WTC11 (cell line): ENCODE measurements at regions not wholly inside any gene's neighbourhood (a gene's known extent, or its start where the extent isn't known, plus 50 kb on each side); places are given as distances from the start of the nearest gene placed in this dataset.

Experiments used
- ATAC-seq: fragments of 200-7000 bp; cut with Tn5 transposase; 2 replicates; pipeline ENCODE4 v1.10.0; 2021; ENCODE audit warnings: mild to moderate bottlenecking, moderate library complexity
- CTCF ChIA-PET: fragments of 300-600 bp; sonication (Branson Sonifier 250); formaldehyde crosslinking; loops from one replicate; lab custom pipeline; 2021; ENCODE audit warnings: antibody characterized with exemption; lab: Charles Lee
- POLR2A ChIA-PET: fragments of 350-600 bp; sonication (Branson Sonifier 250); formaldehyde crosslinking; loops from one replicate; lab custom pipeline; 2021; ENCODE audit warnings: antibody characterized with exemption; lab: Charles Lee
- DNase-seq: peaks from one replicate; pipeline ENCODE4 v3.0.0; 2021; ENCODE audit warnings: low spot score
- H3K27ac Mint-ChIP-seq: 2 replicates; pipeline ENCODE4 v1.8.0; 2021; ENCODE audit warnings: mixed read lengths
- H3K27me3 Mint-ChIP-seq: 2 replicates; pipeline ENCODE4 v1.8.0; 2021; ENCODE audit warnings: low read depth, mild to moderate bottlenecking, moderate library complexity, mixed read lengths
- H3K36me3 Mint-ChIP-seq: 2 replicates; pipeline ENCODE4 v1.8.0; 2021; ENCODE audit warnings: mixed read lengths
- H3K4me1 Mint-ChIP-seq: 2 replicates; pipeline ENCODE4 v1.8.0; 2022; ENCODE audit warnings: mixed read lengths
- H3K4me3 Mint-ChIP-seq: 2 replicates; pipeline ENCODE4 v1.8.0; 2021; ENCODE audit warnings: mild to moderate bottlenecking, moderate library complexity, mixed read lengths
- H3K9me3 Mint-ChIP-seq: 2 replicates; pipeline ENCODE4 v1.8.0; 2021; ENCODE audit warnings: mixed read lengths
- ARID4B ChIP-seq: sonication (generic); formaldehyde crosslinking; IDR thresholded peaks from 2 replicates; pipeline ENCODE4 v1.8.0; 2023; ENCODE audit warnings: missing genetic modification reagents, mild to moderate bottlenecking, borderline replicate concordance
- E2F1 ChIP-seq: sonication (generic); formaldehyde crosslinking; IDR thresholded peaks from 2 replicates; pipeline ENCODE4 v1.8.0; 2022; ENCODE audit warnings: mild to moderate bottlenecking, missing genetic modification reagents
- EMX1 ChIP-seq: fragments of 250-450 bp; sonication (Bioruptor Pico); IDR thresholded peaks from 2 replicates; pipeline ENCODE4 v1.8.0; 2021; ENCODE audit warnings: mild to moderate bottlenecking
- JUN ChIP-seq: sonication (generic); formaldehyde crosslinking; IDR thresholded peaks from 2 replicates; pipeline ENCODE4 v1.8.0; 2023; ENCODE audit warnings: mild to moderate bottlenecking, missing genetic modification reagents
- MYBL2 ChIP-seq: sonication (generic); formaldehyde crosslinking; IDR thresholded peaks from 2 replicates; pipeline ENCODE4 v1.8.1; 2023; ENCODE audit warnings: mild to moderate bottlenecking, moderate library complexity, missing genetic modification reagents
- NFATC4 ChIP-seq: fragments of 250-450 bp; sonication (Bioruptor Pico); IDR thresholded peaks from 2 replicates; pipeline ENCODE4 v1.9.0; 2021; ENCODE audit warnings: mild to moderate bottlenecking
- NR1H2 ChIP-seq: sonication (generic); formaldehyde crosslinking; IDR thresholded peaks from 2 replicates; pipeline ENCODE4 v1.9.0; 2021; ENCODE audit warnings: mild to moderate bottlenecking, moderate library complexity, missing genetic modification reagents
- RELA ChIP-seq: sonication (generic); formaldehyde crosslinking; IDR thresholded peaks from 2 replicates; pipeline ENCODE4 v1.8.1; 2022; ENCODE audit warnings: missing genetic modification reagents, mild to moderate bottlenecking, borderline replicate concordance
- SMAD4 ChIP-seq: sonication (generic); formaldehyde crosslinking; IDR thresholded peaks from 2 replicates; pipeline ENCODE4 v1.8.0; 2022; ENCODE audit warnings: mild to moderate bottlenecking, missing genetic modification reagents
- ZNF263 ChIP-seq: sonication (generic); formaldehyde crosslinking; IDR thresholded peaks from 2 replicates; pipeline ENCODE4 v1.8.1; 2022; ENCODE audit warnings: low read depth, mild to moderate bottlenecking, moderate library complexity, missing genetic modification reagents
- ZNF317 ChIP-seq: sonication (generic); formaldehyde crosslinking; IDR thresholded peaks from 2 replicates; pipeline ENCODE4 v1.8.1; 2023; ENCODE audit warnings: low read depth, mild to moderate bottlenecking, moderate library complexity, missing genetic modification reagents, borderline replicate concordance
- ZNF416 ChIP-seq: fragments of 250-450 bp; sonication (Bioruptor Pico); IDR thresholded peaks from 2 replicates; pipeline ENCODE4 v1.9.0; 2021; ENCODE audit warnings: mild to moderate bottlenecking, inconsistent platforms
- TF ChIP-seq, protein P1 (sequence below): fragments of 250-450 bp; sonication (Bioruptor Pico); IDR thresholded peaks from 2 replicates; pipeline ENCODE4 v2.1.2; 2022; ENCODE audit warnings: mild to moderate bottlenecking, moderate library complexity
- TF ChIP-seq, protein P2 (sequence below): sonication (generic); formaldehyde crosslinking; IDR thresholded peaks from 2 replicates; pipeline ENCODE4 v1.8.1; 2022; ENCODE audit warnings: low read depth, missing genetic modification reagents, borderline replicate concordance
- TF ChIP-seq, protein P3 (sequence below): sonication (generic); formaldehyde crosslinking; IDR thresholded peaks from 2 replicates; pipeline ENCODE4 v1.8.1; 2022; ENCODE audit warnings: missing genetic modification reagents, borderline replicate concordance
- TF ChIP-seq, protein P4 (sequence below): sonication (generic); formaldehyde crosslinking; IDR thresholded peaks from 2 replicates; pipeline ENCODE4 v1.8.1; 2023; ENCODE audit warnings: mild to moderate bottlenecking, missing genetic modification reagents

GRCh38 chr1:73854527-73854926 is 343.4 kb downstream of the LRRIQ3 start:
- Mint-ChIP-seq H3K27me3 (no peaks in the 10 kb centered on the region), H3K36me3 (no peaks in the 10 kb centered on the region), H3K27ac (no peak overlapping the region), H3K4me3 (no peak overlapping the region), H3K4me1 (no peaks in the 10 kb centered on the region), H3K9me3 (no peaks in the 10 kb centered on the region)
- ATAC-seq (no peak), DNase-seq (no peak)
- no peak for TF ChIP-seq E2F1 (CRISPR knock-in tag)
- no peak for TF ChIP-seq RELA (CRISPR knock-in tag)
- no peak for TF ChIP-seq NR1H2 (CRISPR knock-in tag)
- POLR2A ChIA-PET: no interaction called here
- CTCF ChIA-PET: no interaction called here

DNA sequence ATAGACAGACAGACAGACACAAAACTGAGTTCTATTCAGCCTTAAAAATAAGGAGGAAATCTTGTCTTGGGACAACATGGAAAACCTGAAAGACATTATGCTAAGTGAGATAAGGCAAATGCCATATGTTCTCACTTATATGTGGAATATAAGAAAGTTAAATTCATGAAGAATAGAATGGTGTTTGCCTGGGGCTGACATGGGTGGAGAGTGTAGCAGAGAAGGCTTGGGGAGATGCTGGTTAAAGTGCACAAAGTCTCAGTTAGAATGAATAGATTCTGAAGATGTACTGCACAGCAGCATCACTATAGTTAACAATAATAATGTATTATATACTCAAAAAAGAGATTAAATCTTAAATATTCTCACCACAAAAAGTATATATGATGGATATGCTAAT is 355.5 kb downstream of the LRRIQ3 start:
- TF ChIP-seq ZNF317 (CRISPR knock-in tag) (no peak), EMX1 (CRISPR knock-in tag) (no peak), ARID4B (CRISPR knock-in tag) (no peak), NFATC4 (CRISPR knock-in tag) (no peak), ZNF416 (CRISPR knock-in tag) (no peak), ZNF263 (CRISPR knock-in tag) (no peak), JUN (CRISPR knock-in tag) (no peak), SMAD4 (no peak), MYBL2 (CRISPR knock-in tag) (no peak)
- TF ChIP-seq, protein P1, sequence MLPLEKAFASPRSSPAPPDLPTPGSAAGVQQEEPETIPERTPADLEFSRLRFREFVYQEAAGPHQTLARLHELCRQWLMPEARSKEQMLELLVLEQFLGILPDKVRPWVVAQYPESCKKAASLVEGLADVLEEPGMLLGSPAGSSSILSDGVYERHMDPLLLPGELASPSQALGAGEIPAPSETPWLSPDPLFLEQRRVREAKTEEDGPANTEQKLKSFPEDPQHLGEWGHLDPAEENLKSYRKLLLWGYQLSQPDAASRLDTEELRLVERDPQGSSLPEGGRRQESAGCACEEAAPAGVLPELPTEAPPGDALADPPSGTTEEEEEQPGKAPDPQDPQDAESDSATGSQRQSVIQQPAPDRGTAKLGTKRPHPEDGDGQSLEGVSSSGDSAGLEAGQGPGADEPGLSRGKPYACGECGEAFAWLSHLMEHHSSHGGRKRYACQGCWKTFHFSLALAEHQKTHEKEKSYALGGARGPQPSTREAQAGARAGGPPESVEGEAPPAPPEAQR (CRISPR knock-in tag): no peak
- TF ChIP-seq, protein P2, sequence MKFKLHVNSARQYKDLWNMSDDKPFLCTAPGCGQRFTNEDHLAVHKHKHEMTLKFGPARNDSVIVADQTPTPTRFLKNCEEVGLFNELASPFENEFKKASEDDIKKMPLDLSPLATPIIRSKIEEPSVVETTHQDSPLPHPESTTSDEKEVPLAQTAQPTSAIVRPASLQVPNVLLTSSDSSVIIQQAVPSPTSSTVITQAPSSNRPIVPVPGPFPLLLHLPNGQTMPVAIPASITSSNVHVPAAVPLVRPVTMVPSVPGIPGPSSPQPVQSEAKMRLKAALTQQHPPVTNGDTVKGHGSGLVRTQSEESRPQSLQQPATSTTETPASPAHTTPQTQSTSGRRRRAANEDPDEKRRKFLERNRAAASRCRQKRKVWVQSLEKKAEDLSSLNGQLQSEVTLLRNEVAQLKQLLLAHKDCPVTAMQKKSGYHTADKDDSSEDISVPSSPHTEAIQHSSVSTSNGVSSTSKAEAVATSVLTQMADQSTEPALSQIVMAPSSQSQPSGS (CRISPR knock-in tag): no peak
- TF ChIP-seq, protein P3, sequence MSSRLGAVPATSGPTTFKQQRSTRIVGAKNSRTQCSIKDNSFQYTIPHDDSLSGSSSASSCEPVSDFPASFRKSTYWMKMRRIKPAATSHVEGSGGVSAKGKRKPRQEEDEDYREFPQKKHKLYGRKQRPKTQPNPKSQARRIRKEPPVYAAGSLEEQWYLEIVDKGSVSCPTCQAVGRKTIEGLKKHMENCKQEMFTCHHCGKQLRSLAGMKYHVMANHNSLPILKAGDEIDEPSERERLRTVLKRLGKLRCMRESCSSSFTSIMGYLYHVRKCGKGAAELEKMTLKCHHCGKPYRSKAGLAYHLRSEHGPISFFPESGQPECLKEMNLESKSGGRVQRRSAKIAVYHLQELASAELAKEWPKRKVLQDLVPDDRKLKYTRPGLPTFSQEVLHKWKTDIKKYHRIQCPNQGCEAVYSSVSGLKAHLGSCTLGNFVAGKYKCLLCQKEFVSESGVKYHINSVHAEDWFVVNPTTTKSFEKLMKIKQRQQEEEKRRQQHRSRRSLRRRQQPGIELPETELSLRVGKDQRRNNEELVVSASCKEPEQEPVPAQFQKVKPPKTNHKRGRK (CRISPR knock-in tag): no peak
- TF ChIP-seq, protein P4, sequence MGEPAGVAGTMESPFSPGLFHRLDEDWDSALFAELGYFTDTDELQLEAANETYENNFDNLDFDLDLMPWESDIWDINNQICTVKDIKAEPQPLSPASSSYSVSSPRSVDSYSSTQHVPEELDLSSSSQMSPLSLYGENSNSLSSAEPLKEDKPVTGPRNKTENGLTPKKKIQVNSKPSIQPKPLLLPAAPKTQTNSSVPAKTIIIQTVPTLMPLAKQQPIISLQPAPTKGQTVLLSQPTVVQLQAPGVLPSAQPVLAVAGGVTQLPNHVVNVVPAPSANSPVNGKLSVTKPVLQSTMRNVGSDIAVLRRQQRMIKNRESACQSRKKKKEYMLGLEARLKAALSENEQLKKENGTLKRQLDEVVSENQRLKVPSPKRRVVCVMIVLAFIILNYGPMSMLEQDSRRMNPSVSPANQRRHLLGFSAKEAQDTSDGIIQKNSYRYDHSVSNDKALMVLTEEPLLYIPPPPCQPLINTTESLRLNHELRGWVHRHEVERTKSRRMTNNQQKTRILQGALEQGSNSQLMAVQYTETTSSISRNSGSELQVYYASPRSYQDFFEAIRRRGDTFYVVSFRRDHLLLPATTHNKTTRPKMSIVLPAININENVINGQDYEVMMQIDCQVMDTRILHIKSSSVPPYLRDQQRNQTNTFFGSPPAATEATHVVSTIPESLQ: no peak
- TF ChIP-seq, all 79 proteins: peak for 0
- ChIA-PET CTCF (no interaction called here), POLR2A (no interaction called here)
- Mint-ChIP-seq H3K27me3 (no peaks in the 10 kb centered on the region), H3K36me3 (no peaks in the 10 kb centered on the region), H3K9me3 (peaks cover 8% of the 10 kb centered on the region), H3K4me1 (no peaks in the 10 kb centered on the region), H3K4me3 (no peak overlapping the region), H3K27ac (no peak overlapping the region)
- DNase-seq: no peak
- ATAC-seq: no peak
